Body of pancreas (tissue), 4 donors: ENCODE measurements at regions not wholly inside any gene's neighbourhood (a gene's known extent, or its start where the extent isn't known, plus 50 kb on each side); places are given as distances from the start of the nearest gene placed in this dataset.

Source experiments
- CTCF ChIP-seq, 7 experiments: fragments of 450-650 bp in 4 of 7; fragments of 200-600 bp in 3 of 7; sonication (generic) in 3 of 7; IDR thresholded peaks; one replicate each; pipeline ENCODE4 v1.5.1; 2016 to 2019; ENCODE audit warnings: antibody characterized with exemption in 7 of 7
- POLR2A ChIP-seq, 3 donors: fragments of 450-650 bp; IDR thresholded peaks; one replicate each; pipeline ENCODE4 v1.6.1; 2016; ENCODE audit warnings: antibody characterized with exemption in 3 of 3, mild to moderate bottlenecking in 2 of 3

GRCh38 chr11:119525867-119526196 lies 102.9 kb upstream of the THY1 start:
- TF ChIP-seq CTCF (IDR thresholded peaks at IDR 0.05) (no peak), POLR2A (IDR thresholded peaks at IDR 0.05) (no peak)
